Neural cell (in vitro differentiated cells): ENCODE measurements at regions not wholly inside any gene's neighbourhood (a gene's known extent, or its start where the extent isn't known, plus 50 kb on each side); places are given as distances from the start of the nearest gene placed in this dataset.

Experiments used
- H2AFZ ChIP-seq: fragments of 200-600, 300-800 bp; sonication (generic), shearing (Covaris generic); 2 replicates; pipeline ENCODE4 v1.6.0; 2014; ENCODE audit warnings: low read depth, mild to moderate bottlenecking, antibody characterized with exemption, low read length, moderate library complexity
- H3F3A ChIP-seq: fragments of 200-600 bp; shearing (Covaris generic); 2 replicates; pipeline ENCODE4 v1.6.1; 2016; ENCODE audit warnings: mild to moderate bottlenecking, moderate library complexity, mixed read lengths, antibody characterized with exemption, low read length; ENCODE audit not compliant: insufficient read depth, poor library complexity, severe bottlenecking
- H3K27ac ChIP-seq: fragments of 200-600, 300-800 bp; sonication (generic), shearing (Covaris generic); 2 replicates; pipeline ENCODE4 v1.5.1; 2014; ENCODE audit warnings: mild to moderate bottlenecking, low read length, moderate library complexity
- H3K27me3 ChIP-seq: fragments of 300-800, 200-600 bp; sonication (generic), shearing (Covaris generic); 2 replicates; pipeline ENCODE4 v1.6.0; 2014; ENCODE audit warnings: mild to moderate bottlenecking, low read depth, low read length, moderate library complexity; ENCODE audit not compliant: insufficient read depth
- H3K36me3 ChIP-seq: fragments of 300-800, 200-600 bp; sonication (generic), shearing (Covaris generic); 2 replicates; pipeline ENCODE4 v1.5.1; 2014; ENCODE audit warnings: mild to moderate bottlenecking, antibody characterized with exemption, low read length, moderate library complexity; ENCODE audit not compliant: insufficient read depth
- H3K4me2 ChIP-seq: fragments of 300-800, 200-600 bp; sonication (generic), shearing (Covaris generic); 2 replicates; pipeline ENCODE4 v1.6.0; 2014; ENCODE audit warnings: mild to moderate bottlenecking, low read length
- H3K4me3 ChIP-seq: fragments of 300-800, 200-600 bp; sonication (generic), shearing (Covaris generic); 2 replicates; pipeline ENCODE4 v1.5.1; 2014; ENCODE audit warnings: mild to moderate bottlenecking, low read length, moderate library complexity
- H3K79me2 ChIP-seq: fragments of 200-600 bp; shearing (Covaris generic); replicated peaks from 2 replicates; pipeline ENCODE4 v1.6.0; 2014; ENCODE audit warnings: mild to moderate bottlenecking, low read length, moderate library complexity; ENCODE audit not compliant: insufficient read depth
- H3K9ac ChIP-seq: fragments of 300-800, 200-600 bp; sonication (generic), shearing (Covaris generic); 2 replicates; pipeline ENCODE4 v1.6.1; 2016; ENCODE audit warnings: mild to moderate bottlenecking, low read length, mixed read lengths
- H3K9me2 ChIP-seq: fragments of 200-600 bp; shearing (Covaris generic); 2 replicates; pipeline ENCODE4 v1.6.1; 2016; ENCODE audit warnings: mild to moderate bottlenecking, low read length, mixed read lengths; ENCODE audit not compliant: insufficient read depth
- H3K9me3 ChIP-seq: fragments of 200-600, 300-800 bp; sonication (generic), shearing (Covaris generic); 2 replicates; pipeline ENCODE4 v1.6.1; 2016; ENCODE audit warnings: mild to moderate bottlenecking, mixed run types, low read length, moderate library complexity, mixed read lengths
- H4K20me1 ChIP-seq: fragments of 200-600 bp; shearing (Covaris generic); 2 replicates; pipeline ENCODE4 v1.6.1; 2016; ENCODE audit warnings: mild to moderate bottlenecking, mixed run types; ENCODE audit not compliant: insufficient read depth
- CTCF ChIP-seq: fragments of 450-650 bp; IDR thresholded peaks from 2 replicates; pipeline ENCODE4 v1.5.1; 2014; ENCODE audit warnings: antibody characterized with exemption, mild to moderate bottlenecking, moderate library complexity; ENCODE audit not compliant: poor library complexity, severe bottlenecking
- EP300 ChIP-seq: fragments of 450-650 bp; conservative IDR thresholded peaks from 2 replicates; pipeline ENCODE4 v1.6.1; 2014; ENCODE audit warnings: antibody characterized with exemption, mild to moderate bottlenecking, moderate library complexity; ENCODE audit not compliant: poor library complexity, severe bottlenecking
- EZH2 ChIP-seq: fragments of 200-600, 300-800 bp; shearing (Covaris generic), sonication (generic); IDR thresholded peaks from 2 replicates; pipeline ENCODE4 v1.6.1; 2014; ENCODE audit warnings: antibody characterized with exemption, low read length, borderline replicate concordance, mild to moderate bottlenecking; ENCODE audit not compliant: insufficient read depth, poor library complexity, severe bottlenecking
- MXI1 ChIP-seq: fragments of 450-650 bp; conservative IDR thresholded peaks from 2 replicates; pipeline ENCODE4 v1.6.1; 2014; ENCODE audit warnings: antibody characterized with exemption, mild to moderate bottlenecking; ENCODE audit not compliant: poor library complexity, severe bottlenecking
- POLR2AphosphoS5 ChIP-seq: IDR thresholded peaks from 2 replicates; pipeline ENCODE4 v1.6.1; 2012
- RAD21 ChIP-seq: fragments of 450-650 bp; conservative IDR thresholded peaks from 2 replicates; pipeline ENCODE4 v1.6.1; 2014; ENCODE audit warnings: antibody characterized with exemption, mild to moderate bottlenecking, moderate library complexity
- REST ChIP-seq: IDR thresholded peaks from 2 replicates; pipeline ENCODE4 v1.6.1; 2012; ENCODE audit warnings: borderline replicate concordance
- SMC3 ChIP-seq: fragments of 450-650 bp; conservative IDR thresholded peaks from 2 replicates; pipeline ENCODE4 v1.6.1; 2014; ENCODE audit warnings: antibody characterized with exemption, mild to moderate bottlenecking, moderate library complexity; ENCODE audit not compliant: poor library complexity
- TAF1 ChIP-seq: IDR thresholded peaks from 2 replicates; pipeline ENCODE4 v1.6.1; 2012; ENCODE audit warnings: low read depth

DNA sequence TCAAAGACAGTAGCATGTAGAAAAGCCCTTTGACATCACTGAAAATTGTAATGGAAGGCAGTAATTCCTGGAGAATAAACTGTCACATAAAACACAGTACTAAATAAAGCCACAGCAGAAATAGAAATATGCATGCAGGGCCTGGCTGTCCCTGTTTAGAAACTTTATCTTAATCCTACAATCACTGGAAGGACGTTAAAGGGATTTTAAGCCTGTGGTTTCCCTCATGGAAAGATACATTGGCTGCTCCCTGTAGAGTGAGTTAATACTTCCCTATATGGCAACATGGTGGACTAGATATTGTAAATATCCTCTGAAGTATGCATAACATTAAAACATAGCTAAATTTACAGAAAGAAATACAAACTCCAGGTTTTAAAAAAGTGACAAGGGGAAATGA is 1334.9 kb upstream of the CELF2 start:
- no peak overlapping the region for H3K27ac ChIP-seq
- no peaks in the 10 kb centered on the region for H3F3A ChIP-seq
- H2AFZ ChIP-seq: no peak overlapping the region
- H3K4me3 ChIP-seq: no peak overlapping the region
- H3K36me3 ChIP-seq: no peaks in the 10 kb centered on the region
- H3K4me2 ChIP-seq: no peak overlapping the region
- no peaks in the 10 kb centered on the region for H3K9me2 ChIP-seq
- H3K9ac ChIP-seq: no peak overlapping the region
- H4K20me1 ChIP-seq: no peaks in the 10 kb centered on the region
- TF ChIP-seq POLR2AphosphoS5 (no peak), EZH2 (no peak), MXI1 (no peak), RAD21 (no peak), SMC3 (no peak), REST (no peak), CTCF (no peak), TAF1 (no peak), EP300 (no peak)
- no peaks in the 10 kb centered on the region for H3K27me3 ChIP-seq
- no peaks in the 10 kb centered on the region for H3K9me3 ChIP-seq
- H3K79me2 ChIP-seq: no peaks in the 10 kb centered on the region

DNA sequence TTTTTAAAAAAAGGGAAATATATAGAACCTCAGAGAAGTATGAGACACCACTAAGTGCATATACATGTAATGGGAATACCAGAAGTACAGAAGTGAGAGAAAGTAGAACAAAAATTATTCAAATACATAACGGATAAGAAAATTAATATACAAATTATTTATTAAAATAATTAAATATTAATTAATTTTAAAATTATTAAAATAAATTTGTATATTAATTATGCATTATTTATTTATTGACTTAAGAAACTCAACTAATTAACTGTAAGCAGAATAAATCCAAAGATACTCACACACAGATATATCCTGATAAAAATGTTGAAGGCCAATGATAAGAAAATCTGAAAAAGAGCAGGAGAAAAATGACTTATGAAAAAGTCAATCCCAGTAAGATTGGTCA is 1333.5 kb upstream of the CELF2 start:
- H3K9ac ChIP-seq: no peak overlapping the region
- no peaks in the 10 kb centered on the region for H3K79me2 ChIP-seq
- H3K4me2 ChIP-seq: no peak overlapping the region
- no peak overlapping the region for H3K4me3 ChIP-seq
- no peaks in the 10 kb centered on the region for H3K9me3 ChIP-seq
- no peak for TF ChIP-seq RAD21
- no peak for TF ChIP-seq REST
- TF ChIP-seq SMC3: no peak
- no peak for TF ChIP-seq POLR2AphosphoS5
- TF ChIP-seq EP300: no peak
- no peak for TF ChIP-seq MXI1
- no peak for TF ChIP-seq EZH2
- TF ChIP-seq TAF1: no peak
- no peak for TF ChIP-seq CTCF
- H3K27me3 ChIP-seq: no peaks in the 10 kb centered on the region
- H4K20me1 ChIP-seq: no peaks in the 10 kb centered on the region
- H2AFZ ChIP-seq: no peak overlapping the region
- no peaks in the 10 kb centered on the region for H3K36me3 ChIP-seq
- no peaks in the 10 kb centered on the region for H3F3A ChIP-seq
- H3K9me2 ChIP-seq: no peaks in the 10 kb centered on the region
- H3K27ac ChIP-seq: no peak overlapping the region
